GM19328 (cell line): ENCODE measurements at regions not wholly inside any gene's neighbourhood (a gene's known extent, or its start where the extent isn't known, plus 50 kb on each side); places are given as distances from the start of the nearest gene placed in this dataset.
"Not testable (repeated sequence)": the region's sequence is repeated elsewhere in the genome, so short reads cannot be mapped to it uniquely, and the experiment has no call there.

Source experiments
- ATAC-seq: cut with Tn5 transposase; IDR thresholded peaks from one replicate; pipeline ENCODE4 v1.9.1; 2021; ENCODE audit warnings: mild to moderate bottlenecking, moderate library complexity; ENCODE audit not compliant: unreplicated experiment

GRCh38 chrX:45622042-45622423 lies 421.4 kb upstream of the DIPK2B start:
- no peak for ATAC-seq

GRCh38 chrX:45621376-45622041 lies 420.8 kb upstream of the DIPK2B start:
- no peak for ATAC-seq

GRCh38 chrX:45619290-45619689 lies 418.6 kb upstream of the DIPK2B start:
- ATAC-seq: no peak

GRCh38 chrX:45615591-45615990 lies 414.9 kb upstream of the DIPK2B start:
- ATAC-seq: not testable (repeated sequence)

- ATAC-seq: no peak
These were observed 414.2 kb upstream of the DIPK2B start for GRCh38 chrX:45614853-45615252.

- no peak for ATAC-seq
These were observed 401.5 kb upstream of the DIPK2B start for GRCh38 chrX:45602151-45602550.

GRCh38 chrX:45601052-45601451 lies 400.4 kb upstream of the DIPK2B start:
- no peak for ATAC-seq

- ATAC-seq: no peak
These were observed 398.2 kb upstream of the DIPK2B start for GRCh38 chrX:45598861-45599260.

GRCh38 chrX:45596188-45596808 lies 395.6 kb upstream of the DIPK2B start:
- ATAC-seq: no peak

GRCh38 chrX:45592101-45592500 lies 391.4 kb upstream of the DIPK2B start:
- ATAC-seq: no peak

- ATAC-seq: no peak
These were observed 391.0 kb upstream of the DIPK2B start for GRCh38 chrX:45591650-45592049.

- no peak for ATAC-seq
These were observed 384.0 kb upstream of the DIPK2B start for GRCh38 chrX:45584717-45585116.

- no peak for ATAC-seq
These were observed 376.7 kb upstream of the DIPK2B start for GRCh38 chrX:45577361-45577760.

GRCh38 chrX:45571453-45571852 lies 370.8 kb upstream of the DIPK2B start:
- no peak for ATAC-seq

GRCh38 chrX:45566456-45566855 lies 365.8 kb upstream of the DIPK2B start:
- no peak for ATAC-seq

- ATAC-seq: no peak
These were observed 356.7 kb upstream of the DIPK2B start for GRCh38 chrX:45557387-45557786.

GRCh38 chrX:45554736-45555135 lies 354.1 kb upstream of the DIPK2B start:
- no peak for ATAC-seq

- ATAC-seq: no peak
These were observed 352.7 kb upstream of the DIPK2B start for GRCh38 chrX:45553417-45553816.

GRCh38 chrX:45546697-45547096 lies 346.0 kb upstream of the DIPK2B start:
- ATAC-seq: not testable (repeated sequence)

GRCh38 chrX:45540181-45540580 lies 339.5 kb upstream of the DIPK2B start:
- ATAC-seq: no peak

GRCh38 chrX:45537936-45538335 lies 337.3 kb upstream of the DIPK2B start:
- no peak for ATAC-seq

- ATAC-seq: no peak
These were observed 327.2 kb upstream of the DIPK2B start for GRCh38 chrX:45527834-45528233.

GRCh38 chrX:45524805-45525204 lies 324.1 kb upstream of the DIPK2B start:
- no peak for ATAC-seq
